IPS-15b (cell line): ENCODE measurements at regions not wholly inside any gene's neighbourhood (a gene's known extent, or its start where the extent isn't known, plus 50 kb on each side); places are given as distances from the start of the nearest gene placed in this dataset.

Experiments
- H3K27me3 ChIP-seq: one replicate; pipeline ENCODE4 v1.6.1; 2013; ENCODE audit warnings: low read length; ENCODE audit not compliant: control insufficient read depth, insufficient read depth
- H3K36me3 ChIP-seq: one replicate; pipeline ENCODE4 v1.6.1; 2013; ENCODE audit warnings: low read length; ENCODE audit not compliant: control insufficient read depth, insufficient read depth
- H3K4me1 ChIP-seq: one replicate; pipeline ENCODE4 v1.6.1; 2013; ENCODE audit warnings: mild to moderate bottlenecking, low read length; ENCODE audit not compliant: control insufficient read depth, insufficient read depth
- H3K4me3 ChIP-seq: one replicate; pipeline ENCODE4 v1.5.1; 2013; ENCODE audit warnings: low read depth, low read length
- H3K9ac ChIP-seq: one replicate; pipeline ENCODE4 v1.6.1; 2013; ENCODE audit warnings: low read depth, mild to moderate bottlenecking, low read length
- H3K9me3 ChIP-seq: one replicate; pipeline ENCODE4 v1.6.1; 2013; ENCODE audit warnings: mild to moderate bottlenecking, low read length; ENCODE audit not compliant: control insufficient read depth, insufficient read depth

DNA sequence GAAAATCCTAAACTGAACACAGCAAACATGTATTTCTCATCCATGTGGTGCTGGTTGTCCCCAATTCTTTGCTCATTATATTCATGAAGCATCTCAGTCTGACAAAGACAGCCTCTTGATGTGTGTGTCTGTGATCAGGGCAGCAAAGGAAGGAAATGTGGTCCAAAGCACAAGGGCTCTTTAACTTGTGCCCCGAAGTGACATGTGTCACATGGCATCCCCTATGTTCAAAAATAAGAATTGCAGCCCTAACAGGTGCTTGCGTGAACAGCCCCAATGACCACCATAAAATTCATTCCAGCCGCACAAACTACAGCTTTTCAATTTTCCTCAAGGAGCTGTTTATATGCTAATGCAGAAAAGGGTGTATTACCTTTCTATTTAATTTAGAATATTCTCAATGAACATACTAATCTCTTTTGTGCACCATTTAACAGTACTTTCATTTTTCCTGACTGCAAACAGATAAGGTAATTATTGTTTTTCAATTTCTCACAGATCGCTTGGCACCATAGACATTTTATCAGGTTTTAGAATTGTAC lies 231.9 kb upstream of the CTSO start:
- Histone ChIP-seq H3K4me3 (no peak overlapping the region), H3K27me3 (no peaks in the 10 kb centered on the region)

DNA sequence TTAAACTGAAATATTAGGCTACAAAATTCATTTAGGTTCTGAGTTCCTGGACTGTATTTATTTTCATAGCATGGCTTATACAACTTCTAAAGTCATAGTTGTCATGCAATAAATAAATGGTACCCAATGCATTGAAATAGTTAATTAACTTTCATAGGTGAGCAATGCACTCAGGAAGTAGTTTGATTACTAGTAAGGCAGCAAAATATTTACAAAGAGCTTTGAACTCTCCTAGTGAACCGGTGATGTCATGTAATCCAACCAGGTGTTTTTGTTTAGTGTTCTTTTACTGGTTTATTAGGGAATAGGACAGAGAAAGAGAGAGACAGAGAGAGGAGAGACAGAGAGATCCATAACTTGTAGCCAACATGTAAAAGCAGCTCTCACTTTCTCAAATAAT lies 228.6 kb upstream of the CTSO start:
- Histone ChIP-seq H3K27me3 (no peaks in the 10 kb centered on the region), H3K9me3 (no peaks in the 10 kb centered on the region), H3K9ac (no peak overlapping the region), H3K4me3 (no peak overlapping the region), H3K4me1 (peaks cover 3% of the 10 kb centered on the region), H3K36me3 (no peaks in the 10 kb centered on the region)

More for the DNA sequence above, 231.9 kb upstream of the CTSO start:
- H3K9ac ChIP-seq, result no peak overlapping the region
- no peaks in the 10 kb centered on the region for H3K36me3 ChIP-seq
- H3K4me1 ChIP-seq, result no peaks in the 10 kb centered on the region
- H3K9me3 ChIP-seq, result no peaks in the 10 kb centered on the region

DNA sequence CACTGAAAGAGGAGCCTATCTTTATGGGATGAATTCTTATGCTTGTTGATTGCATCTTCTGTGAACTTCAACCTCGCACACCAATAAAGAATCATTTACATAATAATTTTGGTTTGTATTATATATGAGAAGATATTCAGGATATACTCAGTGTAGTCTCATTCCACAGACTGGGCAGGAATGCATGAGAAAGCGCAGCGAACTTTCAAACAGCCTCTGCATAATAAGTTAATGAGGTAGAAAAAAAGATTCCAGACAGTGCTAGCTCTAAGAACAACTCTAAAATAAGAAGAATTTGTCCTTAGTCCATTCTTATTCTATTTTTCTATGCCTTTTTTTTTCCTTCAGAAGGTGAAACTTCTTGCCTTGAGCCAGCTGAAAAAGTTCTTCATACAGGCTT lies 224.3 kb upstream of the CTSO start:
- H3K27me3 ChIP-seq, result no peaks in the 10 kb centered on the region
- peaks cover 3% of the 10 kb centered on the region for H3K4me1 ChIP-seq
- H3K9me3 ChIP-seq, result no peaks in the 10 kb centered on the region
- no peak overlapping the region for H3K4me3 ChIP-seq
- no peak overlapping the region for H3K9ac ChIP-seq
- H3K36me3 ChIP-seq, result no peaks in the 10 kb centered on the region

DNA sequence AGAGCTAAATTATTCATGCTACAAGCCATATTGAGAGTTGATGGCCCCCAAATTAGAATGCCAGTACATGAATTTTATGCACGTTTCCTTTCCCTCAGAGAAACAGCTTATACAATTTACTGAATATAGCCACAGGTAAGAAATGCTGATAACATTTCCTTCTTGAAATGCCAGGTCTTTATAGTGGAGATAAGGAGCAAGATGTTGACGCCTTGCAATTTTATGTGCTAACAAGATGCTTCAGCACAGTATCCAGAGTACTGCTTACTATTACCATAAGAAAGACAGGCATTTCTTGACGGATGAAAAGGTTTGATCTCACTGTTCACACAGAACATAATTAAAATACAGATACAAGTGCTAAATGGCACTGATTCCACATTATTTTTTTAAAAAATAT lies 223.2 kb upstream of the CTSO start:
- H3K9ac ChIP-seq, result no peak overlapping the region
- peaks cover 3% of the 10 kb centered on the region for H3K4me1 ChIP-seq
- no peaks in the 10 kb centered on the region for H3K27me3 ChIP-seq
- no peaks in the 10 kb centered on the region for H3K9me3 ChIP-seq
- H3K36me3 ChIP-seq, result no peaks in the 10 kb centered on the region
- no peak overlapping the region for H3K4me3 ChIP-seq

DNA sequence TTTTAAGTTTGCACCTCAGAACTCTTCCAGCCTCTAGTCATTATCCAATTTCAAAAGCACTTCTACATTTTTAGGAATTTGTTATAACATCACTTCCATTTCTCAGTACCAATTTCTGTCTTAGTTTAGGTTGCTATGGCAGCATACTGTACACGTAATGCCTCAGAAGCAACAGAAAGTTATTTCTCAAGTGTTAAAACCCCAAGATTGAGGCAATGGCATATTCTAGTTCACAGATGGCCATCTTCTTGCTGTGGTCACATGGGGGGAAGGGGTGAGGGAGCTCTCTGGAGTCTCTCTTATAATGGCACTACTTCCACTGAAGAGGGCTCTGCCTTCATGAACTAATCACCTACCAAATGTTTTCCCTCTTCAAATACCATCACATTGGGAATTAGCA lies 220.3 kb upstream of the CTSO start:
- H3K9ac ChIP-seq, result no peak overlapping the region
- H3K9me3 ChIP-seq, result no peaks in the 10 kb centered on the region
- H3K4me1 ChIP-seq, result peaks cover 7% of the 10 kb centered on the region
- H3K36me3 ChIP-seq, result no peaks in the 10 kb centered on the region
- H3K4me3 ChIP-seq, result no peak overlapping the region
- no peaks in the 10 kb centered on the region for H3K27me3 ChIP-seq

DNA sequence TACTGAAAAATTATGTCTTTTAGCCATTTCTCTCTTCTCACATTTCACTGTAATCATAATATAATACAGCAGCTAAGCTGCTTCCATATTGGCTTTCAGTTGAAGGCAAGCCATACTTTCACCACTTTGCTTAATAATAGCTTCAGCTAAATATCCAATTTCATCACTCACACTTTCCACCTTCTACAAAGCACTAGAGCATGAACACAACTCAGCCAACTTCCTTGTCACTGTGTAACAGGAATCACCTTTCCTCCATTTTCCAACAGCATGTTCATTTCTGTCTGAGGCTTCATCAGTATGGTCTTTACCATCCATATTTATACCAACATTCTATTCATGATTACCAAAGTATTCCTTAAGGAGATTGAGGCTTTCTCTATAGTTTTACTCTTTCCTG lies 219.8 kb upstream of the CTSO start:
- no peaks in the 10 kb centered on the region for H3K36me3 ChIP-seq
- H3K4me3 ChIP-seq, result no peak overlapping the region
- no peaks in the 10 kb centered on the region for H3K27me3 ChIP-seq
- peaks cover 7% of the 10 kb centered on the region for H3K4me1 ChIP-seq
- no peaks in the 10 kb centered on the region for H3K9me3 ChIP-seq
- H3K9ac ChIP-seq, result no peak overlapping the region

DNA sequence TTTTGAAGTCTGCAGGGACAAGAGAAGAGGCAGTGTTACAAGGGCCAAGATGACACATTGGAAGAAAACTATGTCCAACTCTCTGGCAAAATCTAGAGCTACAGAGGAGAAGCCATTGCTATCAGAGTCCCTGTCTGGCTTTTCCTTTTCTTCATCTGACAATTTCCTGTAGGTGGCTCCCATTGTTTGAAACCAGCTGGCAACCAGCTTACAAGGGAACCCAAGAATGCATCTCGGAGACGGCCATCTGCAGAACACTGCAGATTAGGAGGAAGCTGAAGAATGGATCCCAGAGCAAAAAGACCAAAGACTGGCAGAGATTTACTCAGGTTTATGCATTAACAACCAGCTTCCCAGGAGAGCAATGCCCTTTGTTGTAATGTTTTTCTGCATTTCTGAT lies 216.2 kb upstream of the CTSO start:
- Histone ChIP-seq H3K4me3 (no peak overlapping the region), H3K9ac (no peak overlapping the region), H3K4me1 (peaks cover 4% of the 10 kb centered on the region), H3K27me3 (no peaks in the 10 kb centered on the region), H3K36me3 (no peaks in the 10 kb centered on the region), H3K9me3 (no peaks in the 10 kb centered on the region)

DNA sequence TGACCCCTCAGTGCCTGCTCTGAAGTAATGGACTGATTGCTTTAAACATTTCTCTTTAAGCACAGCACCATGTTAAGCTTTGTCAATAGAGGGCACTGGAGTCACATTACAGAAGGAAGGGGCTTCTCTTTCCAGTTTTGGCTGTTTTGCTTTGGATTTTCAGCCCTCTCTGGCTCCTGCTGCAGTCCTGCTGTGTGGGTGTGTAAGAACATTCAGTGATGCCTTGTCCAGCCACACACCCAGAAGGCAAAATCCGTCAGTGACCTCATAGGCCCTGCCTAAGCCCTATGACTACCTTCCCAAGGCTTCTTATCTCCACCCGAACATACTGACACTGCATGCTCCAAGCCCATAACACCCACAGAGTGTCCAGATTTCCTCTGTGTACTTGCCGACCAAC lies 215.3 kb upstream of the CTSO start:
- no peaks in the 10 kb centered on the region for H3K27me3 ChIP-seq
- no peaks in the 10 kb centered on the region for H3K9me3 ChIP-seq
- H3K9ac ChIP-seq, result no peak overlapping the region
- no peak overlapping the region for H3K4me3 ChIP-seq
- no peaks in the 10 kb centered on the region for H3K36me3 ChIP-seq
- peaks cover 4% of the 10 kb centered on the region for H3K4me1 ChIP-seq

DNA sequence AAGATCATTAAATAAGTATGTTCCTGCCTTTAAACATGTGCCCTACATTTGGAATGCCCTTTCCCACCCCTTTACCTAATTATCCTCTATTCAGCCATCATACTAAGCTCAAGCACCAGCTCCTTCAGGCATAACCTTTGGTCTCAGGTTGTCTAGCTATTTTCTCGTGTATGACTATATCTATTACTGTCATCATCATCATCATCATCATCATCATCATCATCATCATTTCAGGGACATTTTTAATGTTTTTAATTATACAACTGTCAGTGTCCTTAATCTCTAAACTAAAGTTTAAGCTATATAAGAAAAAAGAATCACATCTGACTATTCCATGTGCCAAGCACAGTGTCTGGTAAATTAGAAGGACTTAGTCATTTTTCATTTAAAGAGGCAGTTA lies 214.6 kb upstream of the CTSO start:
- no peaks in the 10 kb centered on the region for H3K27me3 ChIP-seq

DNA sequence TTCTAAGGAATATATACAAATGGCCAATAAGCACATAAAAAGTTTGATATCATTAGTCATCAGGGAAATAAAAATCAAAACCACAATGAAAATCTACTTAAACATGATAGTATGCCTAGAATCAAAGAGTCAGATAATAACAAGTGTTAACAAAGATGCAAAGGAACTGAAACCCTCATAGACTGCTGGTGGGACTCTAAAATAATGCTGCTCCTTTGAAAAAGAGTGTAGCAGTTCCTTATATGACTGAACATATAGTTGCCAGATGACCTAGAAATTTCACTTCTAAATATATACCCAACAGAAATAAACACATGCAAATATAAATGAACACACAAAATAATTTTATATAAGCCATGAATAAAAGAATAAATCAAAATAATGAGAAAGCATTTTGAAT lies 205.1 kb upstream of the CTSO start:
- Histone ChIP-seq H3K9ac (no peak overlapping the region), H3K4me1 (no peaks in the 10 kb centered on the region), H3K9me3 (no peaks in the 10 kb centered on the region), H3K27me3 (no peaks in the 10 kb centered on the region), H3K36me3 (no peaks in the 10 kb centered on the region), H3K4me3 (no peak overlapping the region)

More for the DNA sequence above, 214.6 kb upstream of the CTSO start:
- H3K9ac ChIP-seq, result no peak overlapping the region
- no peaks in the 10 kb centered on the region for H3K36me3 ChIP-seq
- no peak overlapping the region for H3K4me3 ChIP-seq
- peaks cover 4% of the 10 kb centered on the region for H3K4me1 ChIP-seq
- no peaks in the 10 kb centered on the region for H3K9me3 ChIP-seq

DNA sequence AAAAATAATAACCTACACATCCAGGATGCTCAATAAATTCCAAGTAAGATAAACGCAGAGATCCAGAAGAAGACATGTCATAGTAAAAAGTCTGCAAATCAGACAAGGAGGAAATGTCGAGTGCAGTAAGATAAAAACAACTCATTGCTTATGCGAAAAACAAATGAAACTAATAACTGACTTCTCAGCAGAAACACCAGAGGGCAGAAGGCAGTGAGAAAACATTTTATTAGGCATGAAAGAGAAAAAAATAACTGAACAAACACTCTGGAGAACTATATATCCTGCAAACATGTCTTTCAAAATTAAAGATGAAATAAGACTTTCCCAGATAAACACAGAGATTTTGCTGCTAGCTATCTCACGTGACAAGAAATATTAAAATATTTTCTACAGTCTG lies 201.3 kb upstream of the CTSO start:
- Histone ChIP-seq H3K4me3 (no peak overlapping the region), H3K4me1 (no peaks in the 10 kb centered on the region)

DNA sequence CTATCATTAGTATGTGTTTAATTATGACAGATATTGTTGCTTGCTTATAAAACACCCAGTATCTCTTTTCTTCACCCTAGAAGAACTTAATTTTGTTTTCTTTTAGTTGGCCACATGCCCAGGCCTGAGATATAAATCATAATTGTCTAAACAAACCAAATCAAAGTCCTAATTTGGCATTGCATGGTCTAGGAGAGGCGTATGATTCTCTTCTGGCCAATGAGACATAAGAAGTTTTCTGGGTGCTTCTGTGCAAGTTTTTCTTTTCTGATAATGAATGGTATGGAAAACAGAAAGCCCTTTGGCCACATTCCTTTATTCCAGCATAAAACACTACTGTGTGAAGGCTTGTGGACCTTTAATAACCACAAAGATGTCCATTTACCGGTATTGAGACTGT lies 192.9 kb upstream of the CTSO start:
- Histone ChIP-seq H3K27me3 (no peaks in the 10 kb centered on the region), H3K9ac (no peak overlapping the region), H3K9me3 (no peaks in the 10 kb centered on the region), H3K36me3 (no peaks in the 10 kb centered on the region), H3K4me1 (no peaks in the 10 kb centered on the region), H3K4me3 (no peak overlapping the region)

More for the DNA sequence above, 201.3 kb upstream of the CTSO start:
- H3K36me3 ChIP-seq, result no peaks in the 10 kb centered on the region
- no peaks in the 10 kb centered on the region for H3K27me3 ChIP-seq
- H3K9me3 ChIP-seq, result no peaks in the 10 kb centered on the region
- H3K9ac ChIP-seq, result no peak overlapping the region

DNA sequence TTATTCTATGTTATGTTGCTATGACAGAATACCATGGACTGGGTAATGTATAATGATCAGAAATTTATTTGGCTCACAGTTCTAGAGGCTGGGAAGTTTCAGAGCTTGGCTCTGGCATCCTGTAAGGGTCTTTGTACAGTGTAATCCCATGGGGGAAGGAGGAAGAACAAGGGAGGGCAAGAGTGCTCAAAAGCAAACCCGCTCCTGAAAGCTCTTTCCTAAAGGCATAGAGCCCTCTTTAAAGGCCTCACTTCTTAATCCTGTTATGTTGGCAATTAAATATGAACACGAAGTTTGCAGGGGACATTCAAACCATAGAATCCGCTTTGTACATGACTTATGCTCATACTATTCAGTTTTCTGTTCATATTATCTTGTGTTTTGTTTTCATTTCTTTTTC lies 191.3 kb upstream of the CTSO start:
- H3K9me3 ChIP-seq, result no peaks in the 10 kb centered on the region
- H3K4me3 ChIP-seq, result no peak overlapping the region
- no peaks in the 10 kb centered on the region for H3K36me3 ChIP-seq
- no peak overlapping the region for H3K9ac ChIP-seq
- no peaks in the 10 kb centered on the region for H3K4me1 ChIP-seq
- no peaks in the 10 kb centered on the region for H3K27me3 ChIP-seq
